Left ventricle myocardium superior (tissue), 1 donor: ENCODE measurements at regions not wholly inside any gene's neighbourhood (a gene's known extent, or its start where the extent isn't known, plus 50 kb on each side); places are given as distances from the start of the nearest gene placed in this dataset.
"Not testable (repeated sequence)": the region's sequence is repeated elsewhere in the genome, so short reads cannot be mapped to it uniquely, and the experiment has no call there.

Source experiments
- ATAC-seq: fragments of 200-7000 bp; cut with Tn5 transposase; one replicate; pipeline ENCODE4 v1.9.1; 2020; ENCODE audit warnings: mild to moderate bottlenecking, moderate library complexity
- DNase-seq: peaks from one replicate; pipeline ENCODE4 v3.0.0-alpha.2; 2020
- intact Hi-C: fragments of 100-400 bp; cut with micrococcal nuclease; formaldehyde crosslinking; loops from one replicate; pipeline ENCODE4 v1.11.0; 2022
- donor health status: DM: no; HTN: yes; CAD: no; lungs with severe emphysema.

GRCh38 chr12:108425238-108425795, 86.2 kb upstream of the CMKLR1 start:
- DNase-seq: no peak
- ATAC-seq: no peak
- intact Hi-C loops: no loop called here

GRCh38 chr12:108424816-108425215, 85.7 kb upstream of the CMKLR1 start:
- no peak for ATAC-seq
- intact Hi-C loops: no loop called here
- no peak for DNase-seq

- intact Hi-C loops: no loop called here
- ATAC-seq (no peak), DNase-seq (no peak)
Observed at GRCh38 chr12:108424026-108424425, 84.9 kb upstream of the CMKLR1 start.

- ATAC-seq: no peak
- no peak for DNase-seq
- intact Hi-C loops: no loop called here
Observed at GRCh38 chr12:108423486-108423885, 84.4 kb upstream of the CMKLR1 start.

GRCh38 chr12:108421082-108421481, 82.0 kb upstream of the CMKLR1 start:
- ATAC-seq, DNase-seq, intact Hi-C loops: not testable (repeated sequence)

- intact Hi-C loops, ATAC-seq, DNase-seq: not testable (repeated sequence)
Observed at GRCh38 chr12:108420421-108420820, 81.3 kb upstream of the CMKLR1 start.

- intact Hi-C loops: no loop called here
- DNase-seq: no peak
- ATAC-seq: no peak
Observed at GRCh38 chr12:108419949-108420348, 80.8 kb upstream of the CMKLR1 start.

GRCh38 chr12:108418164-108418890, 79.2 kb upstream of the CMKLR1 start:
- intact Hi-C loops: no loop called here

GRCh38 chr12:108414021-108414420, 74.9 kb upstream of the CMKLR1 start:
- intact Hi-C loops: no loop called here
- no peak for ATAC-seq

More at GRCh38 chr12:108418164-108418890, 79.2 kb upstream of the CMKLR1 start:
- ATAC-seq (no peak), DNase-seq (no peak)

GRCh38 chr12:108410689-108411088, 71.6 kb upstream of the CMKLR1 start:
- intact Hi-C loops: no loop called here
- ATAC-seq (no peak), DNase-seq (no peak)

More at GRCh38 chr12:108414021-108414420, 74.9 kb upstream of the CMKLR1 start:
- no peak for DNase-seq

- DNase-seq: no peak
- intact Hi-C loops: no loop called here
- no peak for ATAC-seq
Observed at GRCh38 chr12:108409481-108409880, 70.4 kb upstream of the CMKLR1 start.

- DNase-seq: no peak
- intact Hi-C loops: no loop called here
- ATAC-seq: no peak
Observed at GRCh38 chr12:108403952-108404351, 64.8 kb upstream of the CMKLR1 start.

- ATAC-seq (no peak), DNase-seq (no peak)
- intact Hi-C loops: no loop called here
Observed at GRCh38 chr12:108401964-108402363, 62.9 kb upstream of the CMKLR1 start.

GRCh38 chr12:108400900-108401480, 61.9 kb upstream of the CMKLR1 start:
- DNase-seq: no peak
- intact Hi-C loops: no loop called here
- no peak for ATAC-seq

GRCh38 chr12:108400481-108400880, 61.4 kb upstream of the CMKLR1 start:
- DNase-seq: no peak
- intact Hi-C loops: no loop called here
- no peak for ATAC-seq

GRCh38 chr12:108400056-108400455, 60.9 kb upstream of the CMKLR1 start:
- intact Hi-C loops: no loop called here
- ATAC-seq (no peak), DNase-seq (no peak)

- intact Hi-C loops: no loop called here
- ATAC-seq: peak; percentile 96
- peak; percentile 65 for DNase-seq
Observed at GRCh38 chr12:108399514-108399913, 60.4 kb upstream of the CMKLR1 start.

- peak; percentile 95 for ATAC-seq
- intact Hi-C loops: no loop called here
- DNase-seq: peak; percentile 58
Observed at GRCh38 chr12:108394196-108394595, 55.1 kb upstream of the CMKLR1 start.

GRCh38 chr12:108392284-108392683, 53.2 kb upstream of the CMKLR1 start:
- DNase-seq: no peak
- ATAC-seq: no peak
- intact Hi-C loops: no loop called here

- ATAC-seq (peak; percentile 17), DNase-seq (no peak)
- intact Hi-C loops: no loop called here
Observed at GRCh38 chr12:108390495-108391203, 51.5 kb upstream of the CMKLR1 start.
